ENCODE measurements at regions not wholly inside any gene's neighbourhood (a gene's known extent, or its start where the extent isn't known, plus 50 kb on each side); places are given as distances from the start of the nearest gene placed in this dataset.

DNA sequence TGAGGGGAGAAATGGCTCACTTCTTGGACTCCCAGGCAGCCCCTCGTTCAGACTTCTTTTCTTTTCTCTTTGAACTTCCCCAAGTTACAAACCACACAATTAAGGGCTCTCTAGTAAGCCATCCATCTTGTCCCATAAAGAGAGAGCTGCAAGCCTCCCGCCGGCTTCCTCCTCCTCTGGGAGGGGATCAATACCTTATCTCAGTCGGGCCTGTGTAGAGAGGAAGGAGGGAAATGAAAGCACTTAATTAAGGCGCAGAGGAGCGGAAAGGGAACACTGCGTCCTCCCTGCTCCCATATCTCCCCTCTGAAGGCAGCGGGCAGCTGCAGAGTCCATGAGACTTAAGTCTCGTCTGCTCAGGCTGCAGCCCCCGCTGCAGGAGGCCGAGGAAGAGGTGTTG, 112.6 kb upstream of the CSF3R start:
- Histone ChIP-seq H3K27me3 (peaks cover 0 to 71% of the 10 kb centered on the region in 2 donors), H3K27ac (no peak overlapping the region), H3K36me3 (no peaks in the 10 kb centered on the region), H3K4me1 (no peaks in the 10 kb centered on the region), H3K4me3 (no peak overlapping the region), H3K9me3 (no peaks in the 10 kb centered on the region)
- DNase-seq (no peak), ATAC-seq (no peak)
- TF ChIP-seq CTCF (IDR thresholded peaks at IDR 0.05), result no peak
- intact Hi-C loops (cut with DNase I), result no loop called here

GRCh38 chr1:36594023-36594422, 111.3 kb upstream of the CSF3R start:
- DNase-seq (no peak), ATAC-seq (no peak)
- no peaks in the 10 kb centered on the region for H3K4me1 ChIP-seq
- no peaks in the 10 kb centered on the region for H3K36me3 ChIP-seq
- H3K4me3 ChIP-seq, result no peak overlapping the region
- no peak overlapping the region for H3K27ac ChIP-seq
- no peak for TF ChIP-seq CTCF (IDR thresholded peaks at IDR 0.05)
- intact Hi-C loops (cut with DNase I), result no loop called here
- peaks cover 0 to 80% of the 10 kb centered on the region in 2 donors for H3K27me3 ChIP-seq
- H3K9me3 ChIP-seq, result no peaks in the 10 kb centered on the region

- no peak for ATAC-seq
- no peak overlapping the region for H3K4me3 ChIP-seq
- H3K27me3 ChIP-seq, result peaks cover 0 to 100% of the 10 kb centered on the region in 2 donors
- intact Hi-C loops (cut with DNase I), result no loop called here
- no peaks in the 10 kb centered on the region for H3K4me1 ChIP-seq
- no peak for DNase-seq
- H3K36me3 ChIP-seq, result no peaks in the 10 kb centered on the region
- no peaks in the 10 kb centered on the region for H3K9me3 ChIP-seq
- no peak for TF ChIP-seq CTCF (IDR thresholded peaks at IDR 0.05)
- no peak overlapping the region for H3K27ac ChIP-seq
Observed at GRCh38 chr1:36591278-36591677, 108.6 kb upstream of the CSF3R start.

DNA sequence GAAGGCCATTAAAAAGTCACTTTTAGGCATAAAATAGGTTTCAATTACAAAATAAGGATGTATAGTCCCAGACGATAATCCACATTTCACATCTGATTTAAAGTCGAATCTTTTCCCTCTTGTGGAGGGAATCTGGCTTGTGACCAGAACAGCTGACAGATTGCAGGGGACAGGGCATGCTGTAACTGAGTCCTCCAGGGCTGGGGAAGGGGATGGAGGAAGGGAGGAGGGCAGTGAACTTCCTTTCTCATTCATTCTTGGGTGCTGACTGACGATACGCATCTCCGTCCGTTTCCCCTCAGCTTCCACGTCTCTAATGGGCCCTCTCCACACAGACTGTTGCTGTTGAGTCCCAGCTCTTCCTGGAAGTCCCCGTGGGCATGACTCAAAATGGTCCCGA, 108.1 kb upstream of the CSF3R start:
- no peak for ATAC-seq
- no peak for TF ChIP-seq CTCF (IDR thresholded peaks at IDR 0.05)
- Histone ChIP-seq H3K27me3 (peaks cover 0 to 100% of the 10 kb centered on the region in 2 donors), H3K4me1 (no peaks in the 10 kb centered on the region), H3K9me3 (no peaks in the 10 kb centered on the region), H3K27ac (no peak overlapping the region), H3K4me3 (no peak overlapping the region), H3K36me3 (no peaks in the 10 kb centered on the region)
- intact Hi-C loops (cut with DNase I), result no loop called here
- peak in 1 of 4 donors; percentile 16 for DNase-seq

- H3K4me1 ChIP-seq, result no peaks in the 10 kb centered on the region
- ATAC-seq (no peak), DNase-seq (no peak)
- H3K36me3 ChIP-seq, result no peaks in the 10 kb centered on the region
- TF ChIP-seq CTCF (IDR thresholded peaks at IDR 0.05), result no peak
- peaks cover 0 to 100% of the 10 kb centered on the region in 2 donors for H3K27me3 ChIP-seq
- H3K27ac ChIP-seq, result no peak overlapping the region
- H3K9me3 ChIP-seq, result no peaks in the 10 kb centered on the region
- no peak overlapping the region for H3K4me3 ChIP-seq
- intact Hi-C loops (cut with DNase I), result no loop called here
Observed at GRCh38 chr1:36590264-36590663, 107.6 kb upstream of the CSF3R start.

Data from left lung (tissue), 4 donors.